HEK293T (cell line): ENCODE measurements at regions not wholly inside any gene's neighbourhood (a gene's known extent, or its start where the extent isn't known, plus 50 kb on each side); places are given as distances from the start of the nearest gene placed in this dataset.

Source experiments
- BHLHE40 ChIP-seq: fragments of 450-650 bp; IDR thresholded peaks from 2 replicates; pipeline ENCODE4 v1.6.1; 2016; ENCODE audit warnings: mild to moderate bottlenecking, moderate library complexity, borderline replicate concordance
- FOXA1 ChIP-seq: fragments of 450-650 bp; IDR thresholded peaks from 2 replicates; pipeline ENCODE4 v1.6.1; 2016; ENCODE audit warnings: mild to moderate bottlenecking
- FOXM1 ChIP-seq: fragments of 450-650 bp; IDR thresholded peaks from 2 replicates; pipeline ENCODE4 v1.6.1; 2017; ENCODE audit warnings: mild to moderate bottlenecking, borderline replicate concordance
- HDGF ChIP-seq: fragments of 450-650 bp; IDR thresholded peaks from 2 replicates; pipeline ENCODE4 v1.6.1; 2017; ENCODE audit warnings: antibody characterized with exemption, borderline replicate concordance
- NFRKB ChIP-seq: fragments of 450-650 bp; IDR thresholded peaks from 2 replicates; pipeline ENCODE4 v1.6.1; 2016; ENCODE audit warnings: mild to moderate bottlenecking, moderate library complexity
- SUZ12 ChIP-seq: fragments of 450-650 bp; IDR thresholded peaks from 2 replicates; pipeline ENCODE4 v1.6.1; 2016; ENCODE audit warnings: mild to moderate bottlenecking
- TARDBP ChIP-seq: fragments of 450-650 bp; IDR thresholded peaks from 2 replicates; pipeline ENCODE4 v1.6.1; 2016
- ZNF384 ChIP-seq: fragments of 450-650 bp; IDR thresholded peaks from 2 replicates; pipeline ENCODE4 v1.6.1; 2016
- TF ChIP-seq, protein P1 (sequence below): fragments of 450-650 bp; IDR thresholded peaks from 2 replicates; pipeline ENCODE4 v1.6.1; 2016

DNA sequence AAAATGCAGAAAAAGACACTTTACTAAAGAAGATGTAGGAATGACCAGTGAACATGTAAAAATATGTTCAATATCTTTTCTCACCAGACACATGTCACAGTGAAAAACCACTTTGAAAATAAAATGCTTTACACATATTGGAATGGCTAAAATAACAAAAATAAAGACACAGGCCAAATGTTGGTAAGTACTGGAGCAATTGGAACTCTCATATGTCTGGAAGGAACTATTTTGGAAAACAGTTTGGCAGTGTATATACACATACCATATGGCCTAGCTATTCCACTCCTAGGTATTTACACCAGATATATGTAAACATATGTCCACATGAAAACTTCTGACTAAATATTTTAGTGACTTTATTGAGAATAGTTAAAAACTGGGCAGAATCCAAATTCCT lies 927.2 kb downstream of the BRINP3 start:
- TF ChIP-seq TARDBP (no peak), ZNF384 (no peak), SUZ12 (no peak), BHLHE40 (no peak), FOXA1 (no peak), NFRKB (no peak), HDGF (no peak), FOXM1 (no peak)
- TF ChIP-seq, protein P1, sequence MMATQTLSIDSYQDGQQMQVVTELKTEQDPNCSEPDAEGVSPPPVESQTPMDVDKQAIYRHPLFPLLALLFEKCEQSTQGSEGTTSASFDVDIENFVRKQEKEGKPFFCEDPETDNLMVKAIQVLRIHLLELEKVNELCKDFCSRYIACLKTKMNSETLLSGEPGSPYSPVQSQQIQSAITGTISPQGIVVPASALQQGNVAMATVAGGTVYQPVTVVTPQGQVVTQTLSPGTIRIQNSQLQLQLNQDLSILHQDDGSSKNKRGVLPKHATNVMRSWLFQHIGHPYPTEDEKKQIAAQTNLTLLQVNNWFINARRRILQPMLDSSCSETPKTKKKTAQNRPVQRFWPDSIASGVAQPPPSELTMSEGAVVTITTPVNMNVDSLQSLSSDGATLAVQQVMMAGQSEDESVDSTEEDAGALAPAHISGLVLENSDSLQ = no peak
